Testis (tissue), 2 donors: ENCODE measurements at regions not wholly inside any gene's neighbourhood (a gene's known extent, or its start where the extent isn't known, plus 50 kb on each side); places are given as distances from the start of the nearest gene placed in this dataset.

Experiments used
- POLR2A ChIP-seq: fragments of 450-650 bp; IDR thresholded peaks from one replicate; pipeline ENCODE4 v1.6.1; 2017; ENCODE audit warnings: antibody characterized with exemption, mild to moderate bottlenecking, moderate library complexity
- TF ChIP-seq, protein P1 (sequence below), 3 experiments: fragments of 450-650 bp in 2 of 3; fragments of 200-600 bp in 1 of 3; sonication (generic) in 1 of 3; IDR thresholded peaks; one replicate each; pipeline ENCODE4 v1.5.1; 2016 to 2019; ENCODE audit warnings: antibody characterized with exemption in 3 of 3, mild to moderate bottlenecking in 2 of 3, moderate library complexity in 1 of 3

DNA sequence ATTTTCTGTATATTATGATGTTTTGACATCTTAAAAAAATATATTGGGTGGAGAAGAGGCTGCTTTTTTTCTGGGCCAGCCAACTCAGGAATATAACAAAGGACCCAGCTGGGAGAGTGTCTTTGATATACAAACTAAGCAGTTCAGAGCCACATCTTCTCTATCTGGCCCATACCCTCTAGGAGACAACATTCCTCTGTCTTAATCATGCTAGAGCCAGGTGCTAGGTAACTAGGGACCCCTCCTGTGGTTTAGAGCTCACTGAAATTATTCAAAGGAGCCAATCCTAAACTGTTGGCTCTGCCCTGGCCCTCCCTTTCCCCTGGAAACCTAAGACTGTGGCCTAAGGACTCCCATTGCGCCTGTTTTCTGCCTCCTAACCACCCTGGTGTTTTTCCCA is 193.1 kb upstream of the DIO2 start:
- TF ChIP-seq, protein P1, sequence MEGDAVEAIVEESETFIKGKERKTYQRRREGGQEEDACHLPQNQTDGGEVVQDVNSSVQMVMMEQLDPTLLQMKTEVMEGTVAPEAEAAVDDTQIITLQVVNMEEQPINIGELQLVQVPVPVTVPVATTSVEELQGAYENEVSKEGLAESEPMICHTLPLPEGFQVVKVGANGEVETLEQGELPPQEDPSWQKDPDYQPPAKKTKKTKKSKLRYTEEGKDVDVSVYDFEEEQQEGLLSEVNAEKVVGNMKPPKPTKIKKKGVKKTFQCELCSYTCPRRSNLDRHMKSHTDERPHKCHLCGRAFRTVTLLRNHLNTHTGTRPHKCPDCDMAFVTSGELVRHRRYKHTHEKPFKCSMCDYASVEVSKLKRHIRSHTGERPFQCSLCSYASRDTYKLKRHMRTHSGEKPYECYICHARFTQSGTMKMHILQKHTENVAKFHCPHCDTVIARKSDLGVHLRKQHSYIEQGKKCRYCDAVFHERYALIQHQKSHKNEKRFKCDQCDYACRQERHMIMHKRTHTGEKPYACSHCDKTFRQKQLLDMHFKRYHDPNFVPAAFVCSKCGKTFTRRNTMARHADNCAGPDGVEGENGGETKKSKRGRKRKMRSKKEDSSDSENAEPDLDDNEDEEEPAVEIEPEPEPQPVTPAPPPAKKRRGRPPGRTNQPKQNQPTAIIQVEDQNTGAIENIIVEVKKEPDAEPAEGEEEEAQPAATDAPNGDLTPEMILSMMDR (IDR thresholded peaks at IDR 0.05), result no peak
- no peak for TF ChIP-seq POLR2A
